Vagina (tissue), 2 donors: ENCODE measurements at regions not wholly inside any gene's neighbourhood (a gene's known extent, or its start where the extent isn't known, plus 50 kb on each side); places are given as distances from the start of the nearest gene placed in this dataset.
A peak's percentile ranks its signal among the peaks of the same experiment; 100 is the strongest.
"Not testable (repeated sequence)": the region's sequence is repeated elsewhere in the genome, so short reads cannot be mapped to it uniquely, and the experiment has no call there.

ENCODE experiments used
- DNase-seq, 2 donors: peaks; one replicate each; pipeline ENCODE4 v3.0.0-alpha.2; 2017; ENCODE audit errors: extremely low spot score in 2 of 2
- H3K27ac ChIP-seq: fragments of 200-600 bp; sonication (generic); one replicate; pipeline ENCODE4 v1.5.1; 2019
- H3K27me3 ChIP-seq: fragments of 200-600 bp; sonication (generic); one replicate; pipeline ENCODE4 v1.5.1; 2019
- H3K36me3 ChIP-seq, 2 donors: fragments of 200-600 bp; sonication (generic); one replicate each; pipeline ENCODE4 v1.5.1; 2017 to 2019
- H3K4me1 ChIP-seq: fragments of 200-600 bp; sonication (generic); one replicate; pipeline ENCODE4 v1.5.1; 2019
- H3K4me3 ChIP-seq, 2 donors: fragments of 200-600 bp; sonication (generic); 1 replicate in 1 of 2; 2 replicates in 1 of 2; pipeline ENCODE4 v1.5.1; 2016 to 2019
- H3K9me3 ChIP-seq: fragments of 200-600 bp; sonication (generic); one replicate; pipeline ENCODE4 v1.5.1; 2019
- POLR2A ChIP-seq, 2 donors: fragments of 450-650 bp; IDR thresholded peaks; one replicate each; pipeline ENCODE4 v1.6.1; 2017; ENCODE audit warnings: antibody characterized with exemption in 2 of 2, mild to moderate bottlenecking in 2 of 2, moderate library complexity in 2 of 2
- POLR2AphosphoS5 ChIP-seq, 2 donors: sonication (generic); formaldehyde crosslinking; IDR thresholded peaks; one replicate each; pipeline ENCODE4 v1.9.0; 2017; ENCODE audit warnings: antibody characterized with exemption in 2 of 2, mild to moderate bottlenecking in 2 of 2, low read depth in 1 of 2; ENCODE audit not compliant: insufficient read depth in 1 of 2
- intact Hi-C: fragments of 100-400 bp; cut with DNase I; formaldehyde crosslinking; loops from one replicate; pipeline ENCODE4 v1.15.1; 2023
- TF ChIP-seq, protein P1 (sequence below), 3 experiments: fragments of 450-650 bp in 2 of 3; fragments of 200-600 bp in 1 of 3; sonication (generic) in 1 of 3; IDR thresholded peaks; one replicate each; pipeline ENCODE4 v1.5.1; 2017 to 2019; ENCODE audit warnings: antibody characterized with exemption in 3 of 3, mild to moderate bottlenecking in 2 of 3, moderate library complexity in 2 of 3

DNA sequence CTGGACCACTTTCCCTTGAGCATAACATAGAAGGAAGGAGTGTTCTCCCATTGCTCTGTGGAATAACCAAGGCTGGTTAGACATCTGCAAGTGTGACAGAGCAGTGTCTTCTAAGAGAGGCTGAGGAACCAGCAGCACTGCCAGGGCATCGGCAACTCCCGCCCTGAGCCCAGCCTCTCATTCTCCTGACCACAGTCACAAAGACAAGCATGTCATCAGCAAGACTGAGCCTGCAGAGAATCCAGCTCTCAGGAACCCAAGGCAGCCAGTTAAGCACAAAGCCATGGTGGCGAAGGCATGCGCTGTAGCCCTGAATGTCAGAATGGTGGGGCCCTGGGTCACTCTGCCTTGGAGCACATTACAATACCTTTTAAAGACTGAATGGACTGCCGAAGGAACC, 253.9 kb downstream of the AGTPBP1 start:
- TF ChIP-seq, protein P1, sequence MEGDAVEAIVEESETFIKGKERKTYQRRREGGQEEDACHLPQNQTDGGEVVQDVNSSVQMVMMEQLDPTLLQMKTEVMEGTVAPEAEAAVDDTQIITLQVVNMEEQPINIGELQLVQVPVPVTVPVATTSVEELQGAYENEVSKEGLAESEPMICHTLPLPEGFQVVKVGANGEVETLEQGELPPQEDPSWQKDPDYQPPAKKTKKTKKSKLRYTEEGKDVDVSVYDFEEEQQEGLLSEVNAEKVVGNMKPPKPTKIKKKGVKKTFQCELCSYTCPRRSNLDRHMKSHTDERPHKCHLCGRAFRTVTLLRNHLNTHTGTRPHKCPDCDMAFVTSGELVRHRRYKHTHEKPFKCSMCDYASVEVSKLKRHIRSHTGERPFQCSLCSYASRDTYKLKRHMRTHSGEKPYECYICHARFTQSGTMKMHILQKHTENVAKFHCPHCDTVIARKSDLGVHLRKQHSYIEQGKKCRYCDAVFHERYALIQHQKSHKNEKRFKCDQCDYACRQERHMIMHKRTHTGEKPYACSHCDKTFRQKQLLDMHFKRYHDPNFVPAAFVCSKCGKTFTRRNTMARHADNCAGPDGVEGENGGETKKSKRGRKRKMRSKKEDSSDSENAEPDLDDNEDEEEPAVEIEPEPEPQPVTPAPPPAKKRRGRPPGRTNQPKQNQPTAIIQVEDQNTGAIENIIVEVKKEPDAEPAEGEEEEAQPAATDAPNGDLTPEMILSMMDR (IDR thresholded peaks at IDR 0.05) = no peak
- TF ChIP-seq POLR2AphosphoS5 (IDR thresholded peaks at IDR 0.05; ENCODE audit: insufficient read depth in 1 of 2, low read depth in 1 of 2) (no peak), POLR2A (IDR thresholded peaks at IDR 0.05) (no peak)
- Histone ChIP-seq H3K9me3 (no peaks in the 10 kb centered on the region), H3K36me3 (no peaks in the 10 kb centered on the region), H3K27me3 (no peaks in the 10 kb centered on the region), H3K27ac (no peak overlapping the region), H3K4me3 (no peak overlapping the region), H3K4me1 (no peaks in the 10 kb centered on the region)
- DNase-seq = peak in 1 of 2 donors; percentile 40
- intact Hi-C loops = no loop called here

- intact Hi-C loops = no loop called here
Measured at GRCh38 chr9:85484235-85484634, 257.5 kb downstream of the AGTPBP1 start.

GRCh38 chr9:85483208-85483607, 258.5 kb downstream of the AGTPBP1 start:
- Histone ChIP-seq H3K36me3 (no peaks in the 10 kb centered on the region), H3K4me1 (no peaks in the 10 kb centered on the region), H3K27me3 (no peaks in the 10 kb centered on the region), H3K9me3 (no peaks in the 10 kb centered on the region), H3K27ac (no peak overlapping the region), H3K4me3 (no peak overlapping the region)
- intact Hi-C loops = no loop called here
- DNase-seq = no peak
- TF ChIP-seq, protein P1 (IDR thresholded peaks at IDR 0.05) = no peak
- no peak for TF ChIP-seq POLR2AphosphoS5 (IDR thresholded peaks at IDR 0.05; ENCODE audit: insufficient read depth in 1 of 2, low read depth in 1 of 2)
- no peak for TF ChIP-seq POLR2A (IDR thresholded peaks at IDR 0.05)

More at GRCh38 chr9:85484235-85484634, 257.5 kb downstream of the AGTPBP1 start:
- Histone ChIP-seq H3K27me3 (no peaks in the 10 kb centered on the region), H3K9me3 (no peaks in the 10 kb centered on the region), H3K36me3 (no peaks in the 10 kb centered on the region), H3K4me3 (no peak overlapping the region), H3K4me1 (no peaks in the 10 kb centered on the region), H3K27ac (no peak overlapping the region)
- TF ChIP-seq POLR2A (IDR thresholded peaks at IDR 0.05) (no peak), POLR2AphosphoS5 (IDR thresholded peaks at IDR 0.05; ENCODE audit: insufficient read depth in 1 of 2, low read depth in 1 of 2) (no peak)
- TF ChIP-seq, protein P1 (IDR thresholded peaks at IDR 0.05) = no peak
- no peak for DNase-seq

GRCh38 chr9:85479305-85479704, 262.4 kb downstream of the AGTPBP1 start:
- Histone ChIP-seq H3K36me3 (no peaks in the 10 kb centered on the region), H3K27me3 (no peaks in the 10 kb centered on the region), H3K4me1 (no peaks in the 10 kb centered on the region), H3K4me3 (no peak overlapping the region), H3K27ac (no peak overlapping the region), H3K9me3 (peaks cover 5% of the 10 kb centered on the region)
- intact Hi-C loops = no loop called here
- TF ChIP-seq POLR2AphosphoS5 (IDR thresholded peaks at IDR 0.05; ENCODE audit: insufficient read depth in 1 of 2, low read depth in 1 of 2) = no peak
- no peak for TF ChIP-seq POLR2A (IDR thresholded peaks at IDR 0.05)
- TF ChIP-seq, protein P1 (IDR thresholded peaks at IDR 0.05) = no peak
- DNase-seq = no peak

- Histone ChIP-seq H3K4me3 (no peak overlapping the region), H3K9me3 (peaks cover 5% of the 10 kb centered on the region), H3K27me3 (no peaks in the 10 kb centered on the region), H3K36me3 (no peaks in the 10 kb centered on the region), H3K4me1 (no peaks in the 10 kb centered on the region), H3K27ac (no peak overlapping the region)
- TF ChIP-seq POLR2A (IDR thresholded peaks at IDR 0.05) (no peak), POLR2AphosphoS5 (IDR thresholded peaks at IDR 0.05; ENCODE audit: insufficient read depth in 1 of 2, low read depth in 1 of 2) (no peak)
- TF ChIP-seq, protein P1 (IDR thresholded peaks at IDR 0.05) = no peak
- no peak for DNase-seq
- intact Hi-C loops = no loop called here
Measured at GRCh38 chr9:85478847-85479246, 262.9 kb downstream of the AGTPBP1 start.

GRCh38 chr9:85474896-85475295, 266.9 kb downstream of the AGTPBP1 start:
- intact Hi-C loops, H3K27ac ChIP-seq, H3K27me3 ChIP-seq: not testable (repeated sequence)

More at GRCh38 chr9:85474896-85475295, 266.9 kb downstream of the AGTPBP1 start:
- not testable (repeated sequence) for H3K4me3 ChIP-seq, H3K9me3 ChIP-seq, DNase-seq, H3K36me3 ChIP-seq, H3K4me1 ChIP-seq
